OCI-LY7 (cell line): ENCODE measurements at regions not wholly inside any gene's neighbourhood (a gene's known extent, or its start where the extent isn't known, plus 50 kb on each side); places are given as distances from the start of the nearest gene placed in this dataset.

Experiments used
- CTCF ChIP-seq: fragments of 200-600 bp; sonication (generic); conservative IDR thresholded peaks from 2 replicates; pipeline ENCODE4 v1.5.1; 2014; ENCODE audit warnings: mild to moderate bottlenecking, antibody characterized with exemption, low read length, moderate library complexity, mixed read lengths
- EZH2phosphoT487 ChIP-seq: fragments of 200-600 bp; sonication (generic); IDR thresholded peaks from 2 replicates; pipeline ENCODE4 v1.6.1; 2018; ENCODE audit warnings: low read depth, borderline replicate concordance, mild to moderate bottlenecking, mixed run types, antibody characterized with exemption, low read length, moderate library complexity, mixed read lengths

DNA sequence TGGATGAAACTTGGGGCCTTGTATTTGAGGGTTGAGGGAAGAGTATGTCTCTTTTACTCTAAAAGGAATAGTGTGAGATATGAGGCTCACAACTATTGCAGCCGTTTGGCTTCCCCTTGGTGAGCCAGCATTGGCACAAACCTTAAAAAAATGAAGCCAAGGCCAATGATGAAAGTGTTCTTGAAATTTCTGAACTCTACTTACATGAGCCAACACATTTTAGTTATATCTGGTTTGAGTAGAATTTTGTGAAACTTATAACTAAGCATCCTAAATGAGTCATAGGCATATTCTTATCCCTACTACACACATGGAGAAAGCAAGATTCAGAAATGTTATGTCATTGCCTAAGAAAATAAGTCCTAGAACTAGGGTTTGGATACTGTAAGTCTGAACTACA lies 55.3 kb upstream of the ACSS3 start:
- TF ChIP-seq CTCF (no peak), EZH2phosphoT487 (no peak)
